ENCODE measurements at regions not wholly inside any gene's neighbourhood (a gene's known extent, or its start where the extent isn't known, plus 50 kb on each side); places are given as distances from the start of the nearest gene placed in this dataset.
"Not testable (repeated sequence)": the region's sequence is repeated elsewhere in the genome, so short reads cannot be mapped to it uniquely, and the experiment has no call there.

DNA sequence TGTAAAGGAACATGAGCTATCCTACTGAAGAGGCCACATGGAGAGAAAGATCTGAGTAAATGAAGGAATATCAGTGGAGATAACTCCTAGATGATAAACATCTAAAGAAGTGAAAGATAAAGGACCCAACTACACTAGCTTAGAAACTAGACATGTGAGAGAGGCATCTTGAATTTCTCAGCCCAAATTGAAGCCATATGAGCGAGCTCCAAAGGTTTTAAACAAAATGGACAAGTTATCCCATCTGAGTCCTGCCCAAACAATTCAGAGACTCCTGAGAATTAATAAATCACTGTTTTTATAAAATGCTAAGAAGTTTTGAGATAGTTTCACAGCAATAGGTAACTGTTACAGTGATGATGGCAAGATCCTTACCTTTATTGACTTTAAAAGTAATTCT, 438.9 kb downstream of the NAV3 start:
- no peak for DNase-seq (ENCODE audit: low spot score)

DNA sequence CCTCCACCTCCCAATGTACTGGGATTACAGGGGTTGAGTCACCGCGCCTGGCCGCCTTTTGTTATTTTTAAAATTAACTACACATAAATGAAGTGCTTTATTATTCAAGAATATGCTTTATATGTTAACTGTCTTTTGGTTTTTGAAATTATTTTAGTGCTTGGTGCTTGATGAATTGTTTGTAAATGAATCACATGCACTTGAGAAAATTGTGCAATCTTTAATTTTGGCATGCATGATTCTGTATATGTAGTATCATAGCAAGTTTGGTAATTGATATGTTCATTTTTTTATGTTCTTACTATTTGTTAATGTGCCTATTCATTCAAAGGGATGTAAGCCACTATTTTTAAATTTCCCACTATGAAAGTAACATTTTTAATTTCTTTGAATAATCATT, 440.9 kb downstream of the NAV3 start:
- DNase-seq (ENCODE audit: low spot score): no peak

DNA sequence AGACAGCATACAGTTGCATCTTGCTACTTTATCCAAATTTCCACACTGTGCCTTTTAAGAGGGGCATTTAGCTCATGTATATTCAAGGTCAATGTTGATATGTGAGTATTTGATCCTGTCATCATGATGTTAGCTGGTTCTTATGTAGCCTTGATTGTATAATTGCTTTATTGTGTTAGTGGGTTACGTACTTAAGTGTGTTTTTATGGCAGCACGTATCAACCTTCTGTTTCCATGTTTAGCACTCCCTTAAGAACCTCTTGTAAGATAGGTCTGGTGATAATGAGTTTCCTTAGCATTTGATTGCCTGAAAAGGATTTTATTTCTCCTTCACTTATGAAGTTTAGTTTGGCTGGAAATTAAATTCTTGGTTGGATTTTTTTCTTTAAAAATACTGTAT, 445.2 kb downstream of the NAV3 start:
- no peak for DNase-seq (ENCODE audit: low spot score)

DNA sequence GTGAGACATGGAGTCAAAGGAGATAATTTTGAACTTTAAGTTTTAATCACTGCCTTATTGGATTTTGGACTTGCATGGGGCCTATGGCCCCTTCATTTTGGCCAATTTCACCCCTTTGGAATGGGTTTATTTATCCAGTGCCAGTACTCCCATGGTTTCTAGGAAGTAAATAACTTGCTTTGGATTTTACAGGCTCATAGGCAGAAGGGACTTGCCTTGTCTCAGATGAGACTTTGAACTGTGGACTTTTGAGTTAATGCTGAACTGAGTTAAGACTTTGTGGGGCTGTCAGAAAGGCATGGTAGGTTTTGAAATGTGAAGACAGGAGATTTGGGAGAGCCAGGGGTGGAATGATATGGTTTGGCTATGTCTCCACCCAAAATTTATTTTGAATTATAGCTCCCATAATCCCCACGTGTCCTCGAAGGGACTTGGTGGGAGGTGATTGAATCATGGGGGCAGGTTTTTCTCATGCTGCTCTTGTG, 448.1 kb downstream of the NAV3 start:
- no peak for DNase-seq (ENCODE audit: low spot score)

DNA sequence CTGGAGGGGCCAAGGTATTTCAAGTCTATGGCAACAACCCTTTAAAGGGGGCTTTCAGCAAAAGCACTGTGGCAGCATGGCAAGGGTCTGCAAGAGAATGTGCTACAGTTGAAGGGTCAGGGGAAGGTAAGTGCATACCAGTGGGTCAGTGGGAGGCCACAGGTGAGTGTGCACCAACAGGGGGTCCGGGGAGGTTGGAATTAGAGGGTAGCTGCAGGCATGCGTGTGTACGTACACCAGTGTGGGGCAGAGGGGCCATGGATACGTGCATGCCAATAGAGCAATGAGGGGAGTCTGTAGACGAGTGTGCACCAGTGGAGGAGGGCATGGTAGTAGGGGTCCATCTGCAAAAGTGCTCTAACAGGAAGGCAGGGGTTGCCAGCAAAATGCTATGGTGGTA, 448.9 kb downstream of the NAV3 start:
- no peak for DNase-seq (ENCODE audit: low spot score)

DNA sequence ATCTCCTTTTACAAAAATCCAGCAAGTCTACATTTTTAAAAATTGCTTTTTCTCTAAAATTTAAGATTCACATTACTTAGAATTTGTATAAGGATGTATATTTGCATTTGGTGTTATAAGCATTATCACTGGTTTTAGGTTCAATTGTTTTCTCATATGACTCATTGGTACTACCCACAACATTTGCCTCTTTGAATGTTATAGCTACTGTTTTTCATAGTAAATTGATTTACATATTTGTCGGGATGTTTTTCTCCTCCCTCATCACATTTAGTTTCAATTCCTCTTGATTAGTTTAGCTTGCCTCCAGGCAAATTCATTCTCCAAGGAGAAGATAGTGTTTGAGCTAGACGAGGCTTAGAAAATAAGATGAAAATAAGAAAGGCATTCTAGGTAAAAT, 450.4 kb downstream of the NAV3 start:
- not testable (repeated sequence) for DNase-seq (ENCODE audit: low spot score)

DNA sequence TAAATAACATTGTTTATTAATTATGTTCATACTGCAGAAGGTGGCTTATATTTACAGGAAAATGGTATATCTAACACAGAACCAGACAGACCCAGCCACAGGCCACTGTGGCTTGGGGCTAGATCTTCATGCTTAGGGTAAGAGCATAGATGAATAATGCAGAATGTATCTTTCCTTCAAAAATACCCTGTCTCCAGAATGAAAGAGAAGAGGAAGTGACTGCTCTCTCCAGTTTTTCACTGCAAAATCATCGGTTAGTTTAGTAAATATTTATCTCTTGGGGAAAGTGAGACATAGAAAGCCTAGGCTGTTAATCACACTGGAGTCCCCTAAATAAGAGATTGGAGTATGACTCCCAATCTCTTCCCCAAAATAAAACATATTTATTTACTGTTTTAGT, 453.7 kb downstream of the NAV3 start:
- DNase-seq (ENCODE audit: low spot score): no peak

DNA sequence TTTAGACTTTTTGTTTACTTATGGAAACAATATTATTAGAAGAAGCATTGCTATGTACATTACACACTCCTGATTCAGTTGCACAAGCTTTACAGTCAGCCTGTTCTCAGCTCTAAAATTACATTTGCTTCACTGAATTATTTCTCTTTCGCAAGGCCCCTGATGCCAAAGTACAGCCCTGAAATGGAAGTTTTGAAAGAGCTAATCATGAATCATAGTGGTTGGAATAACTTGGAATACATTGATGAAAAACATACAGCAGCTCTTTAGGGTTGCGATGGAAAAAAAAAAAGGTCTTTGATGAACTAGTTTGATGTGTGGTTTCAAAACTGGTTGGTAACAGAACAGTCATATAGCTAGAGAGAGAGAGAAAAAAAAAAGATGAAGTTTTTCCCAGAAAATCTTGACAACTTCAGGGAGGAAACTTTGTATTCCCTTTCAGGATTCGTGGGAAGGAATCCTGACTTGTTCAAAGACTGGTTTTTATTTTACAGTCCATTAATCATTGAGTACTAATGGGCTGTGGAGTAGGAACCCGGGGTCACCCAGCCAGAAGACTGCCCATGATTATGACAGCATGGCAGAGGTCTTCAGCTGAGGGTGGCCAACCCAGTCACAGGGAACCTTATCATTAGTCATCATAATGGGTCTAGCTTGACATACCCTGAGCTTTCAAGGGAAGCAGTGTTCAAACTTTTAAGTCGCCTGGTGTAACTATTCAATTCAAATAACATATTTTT, 460.1 kb downstream of the NAV3 start:
- peak; percentile 88 for DNase-seq (ENCODE audit: low spot score)

DNA sequence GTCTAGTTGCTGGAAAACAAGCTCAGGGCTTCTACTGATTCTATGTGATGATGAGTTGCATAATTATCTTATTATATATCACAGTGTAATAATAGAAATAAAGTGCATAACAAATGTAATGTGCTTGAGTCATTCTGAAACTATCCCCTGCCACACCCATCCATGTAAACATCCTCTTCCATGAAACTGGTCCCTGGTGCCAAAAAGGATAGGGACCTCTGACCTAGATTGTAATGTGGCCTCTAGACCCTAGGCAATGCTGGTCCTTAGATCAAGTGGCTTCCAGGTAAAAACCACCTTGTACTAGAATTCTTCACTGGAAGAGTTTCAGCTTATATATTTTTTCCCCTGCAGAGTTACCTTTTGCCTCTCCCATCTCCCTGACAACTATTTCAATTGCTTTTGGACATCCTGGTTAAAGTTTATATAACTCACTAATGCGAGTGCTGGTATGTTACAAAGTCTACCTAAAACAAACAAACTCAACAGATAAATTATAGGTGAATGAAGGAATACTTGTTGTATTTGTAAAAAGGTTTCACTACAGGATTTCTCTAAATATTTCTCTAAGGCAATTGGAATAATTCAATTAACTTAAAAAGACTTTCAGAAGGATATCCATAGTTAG, 462.5 kb downstream of the NAV3 start:
- DNase-seq (ENCODE audit: low spot score): peak; percentile 18

DNA sequence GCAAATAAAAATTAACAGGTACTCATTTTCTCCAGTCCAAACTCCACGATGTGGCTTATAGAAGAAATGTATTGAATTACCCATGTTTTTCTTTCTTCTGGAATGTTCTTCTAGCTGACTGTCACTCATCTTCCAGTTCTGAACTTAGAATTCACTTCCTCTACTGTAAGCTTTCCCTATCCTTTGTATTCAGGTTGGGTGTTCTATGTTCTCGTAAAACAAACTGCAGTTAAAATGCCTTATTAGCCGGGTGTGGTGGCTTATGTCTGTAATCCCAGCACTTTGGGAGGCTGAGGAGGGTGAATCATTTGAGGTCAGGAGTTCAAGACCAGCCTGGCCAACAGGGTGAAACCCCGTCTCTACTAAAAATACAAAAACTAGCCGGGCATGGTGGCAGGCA, 470.6 kb downstream of the NAV3 start:
- not testable (repeated sequence) for DNase-seq (ENCODE audit: low spot score)

DNA sequence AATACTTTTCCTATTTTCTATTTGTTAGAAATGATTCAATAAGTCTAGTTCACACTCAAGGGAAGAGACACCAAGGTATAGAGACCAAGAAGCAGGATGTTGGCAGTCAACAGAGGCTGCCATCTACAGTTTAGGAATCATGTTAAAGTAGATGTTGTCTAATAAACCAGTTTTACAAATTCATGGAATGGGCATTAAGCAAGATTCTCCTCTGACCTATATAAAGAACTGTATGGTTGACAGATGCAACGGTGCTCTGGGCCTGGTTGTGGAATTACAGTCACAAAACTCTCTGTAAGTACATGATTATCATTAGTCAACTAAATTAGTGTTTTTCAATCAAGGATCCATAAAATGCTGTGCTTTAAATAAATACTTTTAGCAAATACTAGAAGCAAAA, 475.1 kb downstream of the NAV3 start:
- DNase-seq (ENCODE audit: low spot score): no peak

DNA sequence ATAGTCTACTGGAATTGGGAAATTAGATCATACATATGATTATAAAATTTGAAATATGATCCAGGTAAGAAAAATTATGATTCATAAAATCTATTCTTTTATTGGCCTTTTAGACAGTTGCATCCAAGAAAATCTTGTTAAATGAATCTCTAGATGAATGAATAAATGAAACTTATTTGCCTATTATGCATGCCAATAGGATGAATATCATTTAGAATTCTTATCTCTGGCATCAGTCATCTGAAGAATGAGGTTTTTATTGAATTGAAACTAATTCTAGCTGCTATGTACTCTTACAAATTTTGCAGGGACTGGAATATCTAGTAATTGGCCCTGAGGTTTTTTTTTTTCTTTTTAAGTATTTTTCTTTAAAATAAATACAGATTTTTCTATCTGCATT, 475.5 kb downstream of the NAV3 start:
- no peak for DNase-seq (ENCODE audit: low spot score)

DNA sequence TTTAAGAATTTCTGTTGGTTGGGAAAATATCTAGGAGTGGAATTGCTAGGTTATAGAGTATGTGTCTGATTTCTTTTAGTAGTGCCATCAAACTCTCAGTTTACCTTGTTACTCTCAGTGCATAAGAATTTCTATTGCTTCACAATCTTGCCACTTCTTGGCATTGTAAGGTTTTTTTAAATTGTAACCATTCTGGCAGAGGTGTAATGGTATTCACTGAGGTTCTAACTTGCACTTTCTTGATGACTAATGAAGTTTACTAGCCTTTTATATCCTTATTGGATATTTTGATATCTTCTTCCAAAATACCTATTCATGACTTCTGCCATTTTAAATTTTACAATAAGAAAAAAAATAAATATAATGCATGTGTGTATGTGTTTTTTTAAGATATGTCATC, 478.0 kb downstream of the NAV3 start:
- no peak for DNase-seq (ENCODE audit: low spot score)

DNA sequence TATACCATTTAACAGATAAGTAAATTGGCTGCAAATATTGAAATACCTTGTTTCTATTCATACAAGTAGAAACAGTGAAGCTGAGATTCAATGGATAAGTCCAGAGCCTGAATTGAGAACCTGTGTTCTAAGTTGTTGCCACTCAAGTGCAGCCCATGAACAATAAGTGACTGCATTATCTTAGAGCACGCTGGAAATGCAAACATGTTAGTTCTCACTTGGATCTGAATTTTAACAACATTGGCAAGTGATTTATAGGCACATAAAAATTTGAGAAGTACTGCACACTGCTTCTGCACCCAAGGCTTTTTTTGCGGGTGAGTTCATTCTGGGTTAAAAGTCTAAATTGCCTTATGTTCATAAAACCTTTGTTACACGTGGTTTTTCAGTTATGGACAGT, 484.3 kb downstream of the NAV3 start:
- no peak for DNase-seq (ENCODE audit: low spot score)

DNA sequence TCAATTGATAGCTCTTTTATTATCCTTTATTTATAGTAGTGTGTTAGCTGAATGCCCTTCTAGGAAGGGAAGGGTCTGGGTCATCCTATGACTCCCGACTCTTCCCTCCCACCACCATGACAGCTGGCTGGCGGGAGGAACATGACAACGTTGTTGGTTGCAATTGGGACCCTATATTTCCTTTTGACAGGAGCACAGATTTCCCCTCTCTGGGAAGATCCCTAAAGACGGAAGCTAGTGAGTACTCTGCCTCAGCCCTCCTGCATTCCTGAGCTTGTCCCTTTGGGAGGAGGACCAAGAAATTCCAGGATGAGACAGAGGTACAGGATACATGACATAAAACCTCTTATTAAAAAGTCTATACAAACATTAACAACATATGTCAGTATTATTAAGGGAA, 485.4 kb downstream of the NAV3 start:
- no peak for DNase-seq (ENCODE audit: low spot score)

DNA sequence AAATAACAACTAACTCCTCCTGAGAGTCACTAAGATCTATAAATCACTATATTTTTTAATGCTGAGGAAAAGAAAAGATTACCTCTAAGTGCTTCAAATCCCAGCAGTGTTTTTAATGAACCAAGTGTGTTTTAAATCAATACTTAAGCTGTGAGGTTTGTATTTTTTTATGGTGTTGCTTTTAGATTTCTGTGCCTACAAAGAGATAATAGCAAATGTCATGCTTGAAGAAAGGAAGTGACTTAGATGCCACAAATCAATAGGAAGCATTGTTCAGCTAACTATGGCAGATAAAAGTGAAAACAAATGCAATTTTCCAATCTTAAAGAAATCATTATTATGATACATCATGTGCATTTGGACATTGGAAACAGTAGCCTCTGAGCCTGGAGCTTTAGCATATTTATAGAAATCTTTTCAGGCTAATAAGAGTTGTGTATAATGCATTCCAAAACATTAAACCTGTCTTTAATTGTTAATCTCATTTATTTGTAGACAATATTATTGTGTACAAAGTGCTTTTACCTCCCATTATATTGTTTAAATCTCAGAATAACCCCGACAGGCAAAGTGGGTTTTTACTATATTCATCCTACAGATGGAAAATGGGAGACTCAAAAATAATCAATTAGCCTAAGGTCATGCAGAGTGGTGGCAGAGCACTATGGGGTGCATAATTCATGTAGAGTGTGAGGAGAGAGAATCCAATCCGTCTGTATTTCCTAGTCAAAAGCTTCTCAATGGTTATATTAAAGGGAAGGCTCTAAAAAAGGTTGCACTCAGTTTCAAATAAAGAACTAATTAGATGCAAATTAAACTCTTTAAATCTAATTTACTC, 486.2 kb downstream of the NAV3 start:
- DNase-seq (ENCODE audit: low spot score): no peak

DNA sequence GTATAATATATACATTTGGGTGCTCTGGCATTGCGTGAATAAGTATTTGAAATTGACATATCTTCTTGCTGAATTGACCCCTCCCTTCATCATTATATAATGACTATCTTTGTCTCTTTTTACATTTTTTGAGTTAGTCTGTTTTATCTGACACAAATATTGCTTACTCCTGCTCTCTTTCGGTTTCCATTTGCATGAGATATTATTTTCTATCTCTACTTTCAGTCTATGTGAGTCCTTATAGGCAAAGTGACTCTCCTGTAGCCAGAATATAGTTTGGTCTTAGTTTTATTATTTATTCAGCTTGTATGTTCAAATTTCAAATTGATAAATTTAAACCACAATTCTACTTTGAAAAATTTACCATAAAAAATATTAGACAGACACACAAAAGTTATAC, 491.0 kb downstream of the NAV3 start:
- no peak for DNase-seq (ENCODE audit: low spot score)

DNA sequence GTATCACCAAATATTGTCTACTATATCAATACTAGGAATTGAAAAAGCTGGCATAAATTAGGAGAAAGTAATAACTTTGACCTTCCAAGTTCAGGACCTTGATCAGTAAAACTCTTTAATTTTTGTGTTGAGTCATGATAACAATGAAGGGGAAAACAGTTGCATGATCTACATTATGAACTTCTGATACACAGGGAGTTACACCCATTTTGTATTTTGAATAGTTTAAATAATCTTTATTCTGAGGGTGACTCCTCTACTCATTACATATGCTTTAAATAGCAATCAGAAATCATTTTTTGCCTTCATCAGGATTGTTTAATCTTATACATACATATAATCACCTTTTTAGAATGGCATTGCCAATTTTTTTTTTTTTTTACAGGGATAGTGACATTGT, 492.5 kb downstream of the NAV3 start:
- no peak for DNase-seq (ENCODE audit: low spot score)

DNA sequence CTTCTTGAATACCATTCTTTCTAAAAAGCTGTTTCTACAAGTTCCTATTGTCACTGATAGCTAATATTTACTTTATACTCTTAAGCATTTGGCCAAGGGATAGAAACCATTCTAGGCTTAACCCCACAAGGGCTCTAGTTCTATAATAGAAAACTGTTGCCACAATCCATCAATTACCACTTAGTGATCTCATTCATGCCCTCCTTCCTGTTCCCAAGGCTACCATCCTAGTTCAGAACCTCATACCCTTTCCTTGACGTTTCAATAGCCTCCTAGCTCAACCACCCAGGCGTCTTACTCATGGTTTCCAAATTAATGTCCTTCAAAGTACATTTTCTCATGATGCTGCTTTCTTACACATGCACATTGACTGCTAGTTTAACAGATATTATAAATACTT, 493.5 kb downstream of the NAV3 start:
- no peak for DNase-seq (ENCODE audit: low spot score)

DNA sequence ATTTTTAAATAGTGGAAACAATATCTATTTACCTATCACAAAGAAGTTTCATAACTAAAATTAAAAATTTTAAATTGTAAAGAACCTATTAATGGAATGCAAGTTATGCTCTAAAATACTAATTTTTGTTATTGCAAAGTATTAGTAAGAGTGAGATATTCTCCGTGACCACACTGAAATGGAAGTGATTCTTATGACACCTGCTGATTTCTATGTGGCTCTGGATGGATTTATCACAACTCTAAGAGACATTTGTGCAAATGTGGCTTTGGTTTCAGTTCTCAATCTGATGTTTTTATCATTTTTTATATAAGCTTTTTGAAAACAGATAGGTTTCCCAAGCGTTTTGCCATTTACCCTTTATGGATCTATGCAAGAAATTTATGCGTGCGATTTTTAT, 497.8 kb downstream of the NAV3 start:
- no peak for DNase-seq (ENCODE audit: low spot score)

DNA sequence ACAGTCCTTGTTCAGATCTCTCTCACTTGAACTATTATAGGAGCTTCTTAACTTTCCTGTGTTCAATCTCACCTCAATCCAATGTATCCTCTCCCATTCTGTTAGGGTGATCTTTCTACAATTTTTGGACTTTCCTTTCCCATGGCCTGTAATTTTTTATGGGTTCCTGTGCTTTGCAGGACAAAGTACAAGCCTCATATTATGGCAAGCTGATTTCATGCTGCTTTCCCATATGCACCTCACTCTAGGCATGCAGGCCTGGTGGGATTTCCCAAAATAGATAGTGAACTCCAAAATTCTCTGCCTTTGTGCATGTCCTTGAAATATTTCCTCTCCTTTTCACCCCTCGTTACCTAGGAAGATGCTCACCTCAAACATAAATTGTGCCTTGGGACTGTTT, 499.4 kb downstream of the NAV3 start:
- DNase-seq (ENCODE audit: low spot score): no peak

DNA sequence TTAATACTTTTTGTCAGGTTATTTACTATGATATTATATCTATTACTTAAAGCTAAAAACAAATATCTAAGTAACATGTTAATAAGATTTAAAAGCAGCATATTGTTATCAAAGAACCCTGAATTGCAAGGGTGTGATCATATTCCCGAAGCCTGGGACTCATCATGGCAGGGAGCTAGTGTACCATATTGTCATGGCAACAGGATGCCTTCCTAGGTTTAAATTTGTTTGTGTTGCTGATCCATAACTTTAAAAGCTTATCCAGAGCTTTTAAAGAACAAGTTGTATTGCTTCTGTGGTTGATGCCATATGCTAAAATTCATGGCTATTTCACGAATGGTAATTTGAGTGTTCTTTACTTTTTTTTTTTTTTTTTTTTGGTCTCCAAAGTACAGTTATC, 500.5 kb downstream of the NAV3 start:
- DNase-seq (ENCODE audit: low spot score): no peak

DNA sequence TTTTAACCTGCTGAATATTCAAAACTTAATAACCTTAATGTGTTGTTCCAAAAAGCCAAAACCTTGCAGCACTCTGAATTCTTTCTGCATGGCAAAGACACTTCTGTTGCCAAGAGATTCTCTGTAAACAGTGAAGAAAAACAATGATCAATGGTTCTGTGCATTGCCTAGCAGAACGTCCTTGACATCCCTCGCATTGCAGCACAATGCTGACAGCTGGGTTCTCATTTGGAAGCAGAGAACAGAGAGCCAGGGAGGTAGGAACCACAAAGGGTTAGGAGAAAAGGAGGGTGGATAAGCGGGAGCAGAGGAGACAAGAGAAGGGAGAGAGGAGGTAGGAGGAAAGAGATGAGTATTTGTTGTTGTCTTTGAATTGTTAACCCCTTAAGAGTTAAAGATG, 501.1 kb downstream of the NAV3 start:
- DNase-seq (ENCODE audit: low spot score): no peak
